ENCODE measurements at regions not wholly inside any gene's neighbourhood (a gene's known extent, or its start where the extent isn't known, plus 50 kb on each side); places are given as distances from the start of the nearest gene placed in this dataset.
"Not testable (repeated sequence)": the region's sequence is repeated elsewhere in the genome, so short reads cannot be mapped to it uniquely, and the experiment has no call there.

DNA sequence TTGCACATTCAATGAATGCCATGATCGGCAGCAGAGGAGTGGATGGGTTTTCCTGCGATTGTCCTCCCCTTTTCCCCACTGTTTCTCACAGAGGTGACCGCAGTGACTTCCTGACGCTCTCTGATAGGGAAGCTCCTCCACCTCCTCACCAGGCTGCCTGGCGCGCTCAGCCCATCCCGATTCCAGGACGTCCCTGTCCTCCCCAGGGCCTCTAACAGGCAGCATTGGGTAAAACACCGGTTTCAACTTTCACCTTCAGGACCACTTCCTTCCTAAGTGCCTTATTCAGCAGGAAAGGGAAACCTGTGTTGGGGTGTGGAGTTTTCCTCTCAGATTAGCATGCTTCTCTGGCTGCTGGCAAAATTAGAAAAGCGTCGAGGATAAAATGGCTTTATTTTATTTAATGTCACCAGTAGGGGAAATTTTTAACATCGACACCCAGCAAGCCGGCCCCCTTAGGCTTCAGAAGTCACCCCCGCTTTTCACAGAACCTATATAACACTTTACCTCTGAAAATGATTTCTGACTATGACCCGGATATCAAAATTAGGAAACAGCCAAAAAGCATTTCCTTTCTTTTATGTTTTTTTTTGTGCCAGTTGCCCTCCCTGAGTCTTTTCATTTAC lies 570.4 kb upstream of the GJE1 start:
- DNase-seq = peak; percentile 18

GRCh38 chr6:141561154-141561553 lies 571.6 kb upstream of the GJE1 start:
- no peak for DNase-seq

- no peak for DNase-seq
Measured at GRCh38 chr6:141552463-141552862, 580.3 kb upstream of the GJE1 start.

DNA sequence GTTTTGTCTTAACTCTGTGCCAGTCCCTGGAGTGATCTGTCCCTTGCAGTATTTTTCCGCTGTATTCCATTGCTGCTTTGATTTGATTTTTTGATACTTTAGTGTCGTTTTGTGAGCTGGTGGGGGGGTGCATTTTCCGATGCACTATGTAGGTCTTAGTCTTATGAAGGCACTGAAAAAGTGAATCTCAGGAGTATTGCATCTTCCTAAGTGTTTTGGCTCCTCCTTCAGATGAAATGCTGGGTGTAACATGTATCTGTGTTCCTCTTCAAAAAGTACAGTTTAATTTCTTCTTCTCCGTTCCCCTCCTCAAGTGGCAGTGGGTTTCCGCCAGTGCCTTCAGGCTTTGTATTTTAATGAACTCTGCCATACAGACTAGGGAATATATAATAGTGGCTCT lies 580.7 kb upstream of the GJE1 start:
- no peak for DNase-seq

- no peak for DNase-seq
Measured at GRCh38 chr6:141551318-141551717, 581.4 kb upstream of the GJE1 start.

DNA sequence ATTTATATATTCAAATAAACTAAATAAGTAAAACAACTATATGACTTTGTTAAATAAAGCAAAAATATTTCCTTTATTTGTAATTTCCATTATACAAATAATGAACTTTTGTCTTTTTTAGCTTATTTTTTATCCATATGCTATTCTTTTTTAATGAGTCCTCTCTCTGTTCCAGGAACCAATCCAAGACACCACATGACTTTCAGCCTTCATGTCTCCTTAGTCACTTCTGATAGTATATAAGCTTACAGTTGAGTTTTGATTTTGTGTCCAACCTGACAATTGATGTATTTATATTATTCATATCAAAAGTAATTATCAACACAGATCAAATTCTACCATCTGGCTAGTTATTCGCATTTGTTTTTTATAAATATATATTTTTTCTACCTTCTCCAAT lies 582.3 kb upstream of the GJE1 start:
- no peak for DNase-seq

- DNase-seq = no peak
Measured at GRCh38 chr6:141548966-141549365, 583.8 kb upstream of the GJE1 start.

DNA sequence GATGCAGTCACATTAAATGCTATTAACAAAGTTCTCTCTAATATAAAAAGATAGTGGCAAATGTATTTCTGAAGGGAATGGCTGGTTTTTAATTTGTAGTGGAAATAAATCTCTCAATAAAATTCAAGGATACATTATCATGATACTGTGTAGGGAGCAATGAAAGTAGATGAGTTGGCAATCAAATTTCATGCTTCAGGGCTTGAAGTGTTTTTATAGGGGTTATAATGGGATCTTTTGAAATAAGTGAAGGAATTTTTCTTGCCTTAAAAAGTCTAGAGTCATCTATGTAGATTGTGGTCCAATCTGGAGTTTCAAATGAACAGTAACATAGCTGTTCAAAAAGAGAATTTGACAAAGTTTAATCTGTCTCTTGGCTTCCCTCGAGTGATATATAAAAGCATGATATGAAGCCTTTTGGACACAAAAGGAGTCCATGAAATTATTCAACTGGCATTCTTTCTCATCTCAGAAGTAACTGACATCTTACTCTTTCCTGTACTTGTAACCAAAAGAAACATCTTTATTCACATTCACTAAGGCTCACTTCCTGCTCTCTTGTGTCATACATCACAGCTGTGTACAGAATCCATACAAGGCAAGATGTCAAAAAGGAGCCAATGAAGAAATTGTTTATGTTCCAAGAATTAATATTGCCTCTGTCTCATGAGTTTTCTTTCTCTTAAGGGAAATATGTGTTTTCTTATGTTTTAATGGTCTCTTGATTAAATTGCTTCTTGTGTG lies 591.0 kb upstream of the GJE1 start:
- no peak for DNase-seq

DNA sequence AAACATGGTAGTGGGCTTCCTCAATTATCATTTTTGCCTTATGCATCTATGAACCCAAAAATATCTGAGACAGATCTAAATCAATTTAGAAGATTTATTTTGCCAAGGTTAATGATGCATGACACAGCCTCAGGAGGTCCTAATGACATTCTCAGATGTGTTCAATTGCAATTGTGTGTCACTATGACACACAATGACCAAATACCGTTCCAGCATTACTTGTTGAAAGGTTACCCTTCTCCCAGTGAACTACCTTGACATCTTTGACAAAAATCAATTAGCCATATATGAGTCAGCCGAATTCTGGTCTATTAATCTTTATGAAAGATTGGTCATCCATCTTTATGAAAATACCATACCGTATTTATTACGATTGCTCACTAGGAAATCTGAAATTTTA lies 592.5 kb upstream of the GJE1 start:
- DNase-seq = no peak

GRCh38 chr6:141539617-141540016 lies 593.1 kb upstream of the GJE1 start:
- no peak for DNase-seq

GRCh38 chr6:141532211-141532610 lies 600.5 kb upstream of the GJE1 start:
- no peak for DNase-seq

GRCh38 chr6:141531040-141531439 lies 601.7 kb upstream of the GJE1 start:
- no peak for DNase-seq

- DNase-seq = no peak
Measured at GRCh38 chr6:141528596-141528995, 604.1 kb upstream of the GJE1 start.

DNA sequence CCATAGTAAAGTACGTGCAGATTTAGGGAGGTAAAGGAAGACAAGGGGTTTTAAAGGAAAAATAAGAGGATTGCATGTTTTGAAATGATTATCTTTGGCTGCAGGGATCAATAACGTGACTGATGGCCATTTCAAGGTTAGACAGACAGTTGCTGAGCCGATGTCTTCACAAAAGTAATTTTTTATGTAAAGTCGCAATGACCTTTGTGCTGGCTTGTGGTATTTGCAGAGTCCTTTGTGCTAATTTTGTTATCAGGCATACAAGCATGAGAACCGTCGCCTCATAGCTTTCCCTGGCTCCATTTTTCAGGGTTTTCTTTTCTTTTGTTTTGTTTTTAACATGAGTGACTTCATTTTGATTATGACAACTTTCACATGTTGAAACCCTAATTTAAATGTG lies 605.7 kb upstream of the GJE1 start:
- no peak for DNase-seq

DNA sequence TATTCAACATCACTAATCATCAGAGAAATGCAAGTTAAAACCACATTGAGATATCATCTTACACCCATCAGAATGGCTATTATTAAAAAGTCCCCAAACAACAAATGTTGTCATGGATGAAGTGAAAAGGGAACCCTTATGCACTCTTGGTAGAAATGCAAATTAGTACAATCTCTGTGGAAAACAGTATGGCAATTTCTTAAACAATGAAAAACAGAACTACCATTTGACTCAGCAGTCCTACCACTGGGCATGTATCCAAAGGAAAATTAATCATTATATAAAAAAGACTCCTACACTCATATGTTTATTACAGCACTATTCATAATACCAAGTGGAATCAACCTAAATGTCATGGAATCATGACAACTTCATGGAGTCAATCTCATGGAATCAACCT lies 611.3 kb upstream of the GJE1 start:
- no peak for DNase-seq

GRCh38 chr6:141513830-141514229 lies 618.9 kb upstream of the GJE1 start:
- no peak for DNase-seq

- no peak for DNase-seq
Measured at GRCh38 chr6:141510803-141511202, 621.9 kb upstream of the GJE1 start.

GRCh38 chr6:141506062-141506461 lies 626.7 kb upstream of the GJE1 start:
- not testable (repeated sequence) for DNase-seq

DNA sequence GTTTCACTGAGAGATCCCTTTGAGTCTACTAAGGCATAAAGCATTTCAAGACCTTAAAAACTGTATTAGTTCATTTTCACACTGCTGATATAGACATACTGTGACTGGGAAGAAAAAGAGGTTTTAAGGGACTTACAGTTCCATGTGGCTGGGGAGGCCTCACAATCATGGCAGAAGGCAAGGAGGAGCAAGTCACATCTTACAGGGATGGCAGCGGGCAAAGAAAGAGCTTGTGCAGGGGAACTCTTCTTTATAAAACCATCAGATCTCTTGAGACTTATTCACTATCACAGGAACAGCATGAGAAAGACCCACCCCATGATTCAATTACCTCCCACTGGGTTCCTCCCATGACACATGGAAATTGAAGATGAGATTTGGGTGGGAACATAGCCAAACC lies 628.4 kb upstream of the GJE1 start:
- not testable (repeated sequence) for DNase-seq

DNA sequence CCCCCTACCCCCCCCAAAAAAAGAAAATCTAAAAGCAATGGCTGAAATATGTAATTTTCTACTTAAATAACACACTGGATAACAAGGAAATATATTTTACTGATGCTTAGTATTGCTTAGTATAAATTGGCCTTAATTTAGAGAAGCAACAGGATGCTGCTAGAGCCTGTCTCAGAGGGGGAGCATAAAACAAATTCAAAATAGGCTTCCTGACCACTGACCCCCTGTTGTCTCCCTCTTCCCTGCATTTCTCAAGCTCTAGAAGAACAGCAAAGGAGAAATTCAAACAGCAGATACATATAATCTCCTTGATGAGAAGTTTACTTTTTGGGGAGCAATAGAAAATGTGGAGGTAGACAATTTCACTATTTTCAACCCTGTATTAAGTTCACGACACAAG lies 631.1 kb upstream of the GJE1 start:
- no peak for DNase-seq

- DNase-seq = no peak
Measured at GRCh38 chr6:141498977-141499376, 633.7 kb upstream of the GJE1 start.

- DNase-seq = no peak
Measured at GRCh38 chr6:141492521-141493284, 640.0 kb upstream of the GJE1 start.

DNA sequence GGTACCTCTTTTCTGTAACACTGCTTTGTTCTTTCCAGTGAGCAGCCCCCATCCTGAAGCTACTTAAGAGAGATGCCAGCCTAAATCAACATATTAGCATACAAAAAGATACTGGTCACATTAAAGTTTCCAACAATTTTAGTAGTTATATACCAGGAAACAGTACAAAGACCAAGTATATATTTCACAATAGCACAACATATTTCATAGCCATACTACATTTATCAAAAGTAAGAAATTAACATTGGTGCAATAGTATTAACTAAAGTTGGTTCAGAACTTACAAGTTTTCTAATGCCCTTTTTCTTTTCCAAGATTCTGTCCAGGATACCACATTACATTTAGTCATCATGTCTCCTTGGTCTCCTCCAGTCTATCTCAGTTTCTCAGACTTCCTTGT lies 641.0 kb upstream of the GJE1 start:
- no peak for DNase-seq

GRCh38 chr6:141490982-141491381 lies 641.7 kb upstream of the GJE1 start:
- DNase-seq = no peak

Measured in midbrain (tissue), 1 donor.